Transverse colon (tissue), 3 donors: ENCODE measurements at regions not wholly inside any gene's neighbourhood (a gene's known extent, or its start where the extent isn't known, plus 50 kb on each side); places are given as distances from the start of the nearest gene placed in this dataset.

Source experiments
- POLR2A ChIP-seq: fragments of 450-650 bp; IDR thresholded peaks from one replicate; pipeline ENCODE4 v1.6.1; 2016; ENCODE audit warnings: antibody characterized with exemption, mild to moderate bottlenecking, moderate library complexity
- TF ChIP-seq, protein P1 (sequence below), 5 experiments: fragments of 200-600 bp in 3 of 5; fragments of 450-650 bp in 2 of 5; sonication (generic) in 3 of 5; IDR thresholded peaks; 1 replicate in 2 of 5; 2 replicates in 3 of 5; pipeline ENCODE4 v1.5.1; 2016 to 2017; ENCODE audit warnings: antibody characterized with exemption in 5 of 5, inconsistent platforms in 3 of 5, mild to moderate bottlenecking in 2 of 5, moderate library complexity in 1 of 5

DNA sequence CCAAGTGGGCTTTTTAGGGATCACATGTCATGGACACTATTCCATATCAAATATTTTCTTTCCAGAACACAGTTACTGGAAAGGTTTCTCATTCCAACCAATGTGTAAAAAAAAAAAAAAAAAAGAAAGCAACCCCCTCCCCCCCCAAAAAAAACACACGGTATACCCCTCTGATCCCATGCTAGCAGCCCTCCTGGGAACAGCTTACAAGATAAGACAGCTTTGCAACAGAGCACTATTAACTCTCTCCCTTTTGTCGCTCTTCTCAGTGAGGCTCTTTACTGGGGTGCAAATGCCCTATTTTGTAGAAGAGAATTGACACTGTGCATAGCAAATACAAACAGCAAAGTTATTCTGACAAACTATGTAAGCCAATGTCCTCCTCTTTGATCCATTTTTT is 161.2 kb downstream of the NTMT2 start:
- TF ChIP-seq, protein P1, sequence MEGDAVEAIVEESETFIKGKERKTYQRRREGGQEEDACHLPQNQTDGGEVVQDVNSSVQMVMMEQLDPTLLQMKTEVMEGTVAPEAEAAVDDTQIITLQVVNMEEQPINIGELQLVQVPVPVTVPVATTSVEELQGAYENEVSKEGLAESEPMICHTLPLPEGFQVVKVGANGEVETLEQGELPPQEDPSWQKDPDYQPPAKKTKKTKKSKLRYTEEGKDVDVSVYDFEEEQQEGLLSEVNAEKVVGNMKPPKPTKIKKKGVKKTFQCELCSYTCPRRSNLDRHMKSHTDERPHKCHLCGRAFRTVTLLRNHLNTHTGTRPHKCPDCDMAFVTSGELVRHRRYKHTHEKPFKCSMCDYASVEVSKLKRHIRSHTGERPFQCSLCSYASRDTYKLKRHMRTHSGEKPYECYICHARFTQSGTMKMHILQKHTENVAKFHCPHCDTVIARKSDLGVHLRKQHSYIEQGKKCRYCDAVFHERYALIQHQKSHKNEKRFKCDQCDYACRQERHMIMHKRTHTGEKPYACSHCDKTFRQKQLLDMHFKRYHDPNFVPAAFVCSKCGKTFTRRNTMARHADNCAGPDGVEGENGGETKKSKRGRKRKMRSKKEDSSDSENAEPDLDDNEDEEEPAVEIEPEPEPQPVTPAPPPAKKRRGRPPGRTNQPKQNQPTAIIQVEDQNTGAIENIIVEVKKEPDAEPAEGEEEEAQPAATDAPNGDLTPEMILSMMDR (IDR thresholded peaks at IDR 0.05), result no peak
- no peak for TF ChIP-seq POLR2A
